ENCODE measurements at regions not wholly inside any gene's neighbourhood (a gene's known extent, or its start where the extent isn't known, plus 50 kb on each side); places are given as distances from the start of the nearest gene placed in this dataset.

- CTCF ChIA-PET (ENCODE audit: partially characterized antibody), result interaction anchor here (0.7 to 4.7 kb wide), 2 partner anchors 19 to 23 kb away, joined by 3 to 13 read pairs; no protein-coding TSS in a partner anchor
- WGBS, 2 experiments (ENCODE audit: extremely low coverage in 1 of 2, insufficient coverage in 1 of 2, insufficient read length in 1 of 2, insufficient replicate concordance in 2 of 2, low coverage in 1 of 2, low lambda C conversion rate in 2 of 2, missing lambda C conversion rate in 1 of 2), result 83 to 100% methylated on average over 1 to 2 of the region's 2 CpGs
Measured at GRCh38 chr5:38790891-38791290, 54.9 kb upstream of the OSMR start.

More at GRCh38 chr5:38790891-38791290, 54.9 kb upstream of the OSMR start:
- TF ChIP-seq NRF1 (IDR thresholded peaks at IDR 0.05; ENCODE audit: low read depth, low read length) (no peak), SIN3A (conservative IDR thresholded peaks at IDR 0.05 in 1 of 2, IDR thresholded peaks at IDR 0.05 in 1 of 2; ENCODE audit: low read depth in 1 of 2, low read length in 2 of 2) (no peak), KDM4A (IDR thresholded peaks at IDR 0.05; ENCODE audit: low read depth, low read length, severe bottlenecking) (no peak), MAX (IDR thresholded peaks at IDR 0.05) (no peak), CTBP2 (IDR thresholded peaks at IDR 0.05; ENCODE audit: borderline replicate concordance, insufficient read depth, insufficient read length, low read length) (no peak), CHD2 (IDR thresholded peaks at IDR 0.05; ENCODE audit: low read length) (no peak), RFX5 (IDR thresholded peaks at IDR 0.05; ENCODE audit: borderline replicate concordance, low read depth, low read length) (no peak), GTF2F1 (IDR thresholded peaks at IDR 0.05; ENCODE audit: borderline replicate concordance, low read depth, low read length) (no peak)
- no peak for FAIRE-seq
- H3K23ac ChIP-seq (ENCODE audit: insufficient read length), result no peak overlapping the region
- peaks cover 4 to 7% of the 10 kb centered on the region in 2 experiments; a peak in 2 of 4 replicates for H3K9me3 ChIP-seq (ENCODE audit: insufficient read depth in 2 of 2, low read depth in 1 of 2, low read length in 1 of 2)
- no peaks in the 10 kb centered on the region for H3K79me2 ChIP-seq (ENCODE audit: control insufficient read depth in 1 of 2, insufficient read depth in 2 of 2, low read length in 2 of 2)
- H2AFZ ChIP-seq (ENCODE audit: low read length), result no peak overlapping the region
- no peak overlapping the region for H2BK5ac ChIP-seq (ENCODE audit: low read depth, low read length)
- no peaks in the 10 kb centered on the region for H4K20me1 ChIP-seq (replicated peaks in 1 of 2; ENCODE audit: control insufficient read depth in 1 of 2, insufficient read depth in 2 of 2, low read length in 2 of 2)
- no peak overlapping the region for H4K8ac ChIP-seq (ENCODE audit: extremely low read depth, insufficient read depth, low read length)
- no peak overlapping the region for H3K27ac ChIP-seq (ENCODE audit: low read depth, low read length)
- no peak overlapping the region for H3K4me2 ChIP-seq (ENCODE audit: insufficient read depth in 1 of 2, low read depth in 2 of 2, low read length in 2 of 2)
- H3K27me3 ChIP-seq (replicated peaks in 1 of 4; ENCODE audit: control insufficient read depth in 3 of 4, extremely low read depth in 1 of 4, insufficient read depth in 3 of 4, low read length in 3 of 4), result no peaks in the 10 kb centered on the region
- H3K9ac ChIP-seq (replicated peaks in 1 of 4; ENCODE audit: extremely low read depth in 1 of 4, low read depth in 3 of 4, low read length in 3 of 4), result no peak overlapping the region
- H3K4me3 ChIP-seq (ENCODE audit: extremely low read depth in 1 of 4, insufficient read depth in 2 of 4, low read depth in 3 of 4, low read length in 4 of 4), result no peak overlapping the region
- no peaks in the 10 kb centered on the region for H3K4me1 ChIP-seq (replicated peaks in 1 of 4; ENCODE audit: control insufficient read depth in 3 of 4, insufficient read depth in 4 of 4, low read length in 3 of 4)
- no peak for DNase-seq (ENCODE audit: low read depth in 1 of 2, low spot score in 2 of 2)
- H3K36me3 ChIP-seq (ENCODE audit: control insufficient read depth in 2 of 4, insufficient read depth in 4 of 4, low read length in 3 of 4), result no peaks in the 10 kb centered on the region
- no peak overlapping the region for H4K5ac ChIP-seq (ENCODE audit: insufficient read length, low read depth, low read length)
- H2AK5ac ChIP-seq (ENCODE audit: low read depth, low read length), result no peak overlapping the region
- no peaks in the 10 kb centered on the region for H3K23me2 ChIP-seq (ENCODE audit: low read depth, low read length)
- H2BK120ac ChIP-seq (replicated peaks; ENCODE audit: low read depth, low read length), result no peak overlapping the region
- H4K91ac ChIP-seq (replicated peaks; ENCODE audit: insufficient read length, low read length), result no peak overlapping the region
- H3K14ac ChIP-seq (ENCODE audit: insufficient read length), result no peak overlapping the region
- H2BK20ac ChIP-seq (ENCODE audit: low read length), result no peak overlapping the region
- POLR2A ChIA-PET (ENCODE audit: partially characterized antibody), result no interaction called here
- H3K18ac ChIP-seq (ENCODE audit: extremely low read depth, low read length), result no peak overlapping the region
- no peak overlapping the region for H2BK12ac ChIP-seq (ENCODE audit: low read depth, low read length)
- no peaks in the 10 kb centered on the region for H3K79me1 ChIP-seq (ENCODE audit: low read depth, low read length)
- no peak overlapping the region for H3K56ac ChIP-seq (replicated peaks; ENCODE audit: insufficient read length, low read depth, low read length)
- no peak overlapping the region for H2BK15ac ChIP-seq (ENCODE audit: low read length)
- no peak overlapping the region for H3K4ac ChIP-seq (replicated peaks; ENCODE audit: insufficient read length, low read depth, low read length)

Measured in H1 (cell line).